Fibroblast of skin of back (primary cell): ENCODE measurements at regions not wholly inside any gene's neighbourhood (a gene's known extent, or its start where the extent isn't known, plus 50 kb on each side); places are given as distances from the start of the nearest gene placed in this dataset.
"Not testable (repeated sequence)": the region's sequence is repeated elsewhere in the genome, so short reads cannot be mapped to it uniquely, and the experiment has no call there.

Experiments
- DNase-seq: peaks from one replicate; pipeline ENCODE4 v3.0.0-alpha.2; 2013

DNA sequence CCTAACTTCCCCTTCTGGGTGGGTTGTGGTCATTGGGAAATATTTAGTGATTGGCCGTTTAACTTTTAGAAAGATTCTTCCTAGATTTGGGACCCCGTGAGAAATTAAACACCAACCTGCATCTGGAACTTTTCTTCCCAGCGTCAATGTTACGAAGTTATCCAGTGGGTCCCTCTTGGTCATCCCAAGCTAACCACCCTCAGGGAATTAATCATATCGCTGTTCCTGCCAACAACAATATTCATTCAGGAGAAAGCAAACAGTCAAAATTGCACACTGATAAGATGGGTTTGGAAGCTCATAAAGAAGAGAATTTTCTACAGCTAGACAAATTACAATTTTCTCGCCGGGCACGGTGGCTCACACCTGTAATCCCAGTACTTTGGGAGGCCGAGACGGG, 121.2 kb upstream of the STX18 start:
- DNase-seq: peak; percentile 83

- DNase-seq: no peak
Measured at GRCh38 chr4:4662230-4662629, 120.4 kb upstream of the STX18 start.

DNA sequence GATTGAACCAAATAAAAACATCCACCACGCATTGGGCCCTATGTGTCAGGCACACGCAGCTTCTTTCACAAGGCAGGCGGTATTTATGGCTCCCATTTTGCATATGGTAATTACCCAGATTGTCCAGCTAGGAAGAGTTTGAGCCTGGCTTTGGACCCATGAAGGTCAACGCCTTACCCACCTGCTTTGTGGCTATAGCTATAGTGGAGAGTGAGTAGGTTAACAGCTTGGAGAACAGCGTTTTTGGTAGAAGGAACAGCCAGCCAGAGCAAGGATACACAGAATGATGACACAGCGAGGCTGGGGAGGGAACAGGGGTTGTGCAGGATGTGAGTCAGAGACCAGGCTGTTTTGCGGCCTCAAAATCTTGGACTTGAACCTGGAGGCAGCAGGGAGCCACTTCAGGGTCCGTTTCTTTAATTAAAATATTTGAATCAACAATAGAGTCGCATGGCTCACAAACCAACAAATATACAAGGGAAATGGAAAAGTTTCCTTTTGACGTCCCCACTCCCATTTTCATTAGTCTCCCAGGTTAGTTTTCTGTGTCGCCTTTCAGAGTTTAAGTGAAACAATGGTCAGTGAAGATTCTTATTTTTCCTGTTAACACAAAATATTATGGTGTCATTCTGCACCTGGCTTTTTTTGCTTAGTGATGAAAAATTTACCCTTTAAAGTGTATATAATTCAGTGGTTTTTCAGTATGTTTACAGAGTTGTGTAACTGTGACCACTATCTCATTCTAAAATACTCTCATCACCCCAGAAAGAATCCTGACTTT, 118.2 kb upstream of the STX18 start:
- DNase-seq: peak; percentile 94

- no peak for DNase-seq
Measured at GRCh38 chr4:4658052-4658451, 116.2 kb upstream of the STX18 start.

- no peak for DNase-seq
Measured at GRCh38 chr4:4656977-4657376, 115.1 kb upstream of the STX18 start.

GRCh38 chr4:4655901-4656300, 114.1 kb upstream of the STX18 start:
- DNase-seq: no peak

DNA sequence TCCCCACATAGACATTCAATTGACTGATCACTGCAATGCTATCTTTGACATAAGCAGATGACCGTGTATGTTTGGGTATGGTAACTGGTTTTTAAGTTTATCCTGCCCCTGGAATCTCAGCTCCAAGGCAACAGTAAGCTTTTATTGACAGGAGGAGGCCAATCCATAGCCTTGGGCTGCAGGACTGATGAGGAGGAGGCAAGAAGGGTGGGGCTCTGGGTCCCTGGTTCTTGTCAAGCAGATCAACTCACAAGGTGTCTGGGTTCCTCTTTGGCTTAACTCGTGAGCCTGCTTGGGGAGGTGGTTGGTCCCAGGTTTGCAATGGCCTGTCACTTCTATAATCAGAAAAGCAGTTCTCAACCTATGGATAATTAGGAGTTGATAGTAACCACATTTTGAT, 113.2 kb upstream of the STX18 start:
- no peak for DNase-seq

DNA sequence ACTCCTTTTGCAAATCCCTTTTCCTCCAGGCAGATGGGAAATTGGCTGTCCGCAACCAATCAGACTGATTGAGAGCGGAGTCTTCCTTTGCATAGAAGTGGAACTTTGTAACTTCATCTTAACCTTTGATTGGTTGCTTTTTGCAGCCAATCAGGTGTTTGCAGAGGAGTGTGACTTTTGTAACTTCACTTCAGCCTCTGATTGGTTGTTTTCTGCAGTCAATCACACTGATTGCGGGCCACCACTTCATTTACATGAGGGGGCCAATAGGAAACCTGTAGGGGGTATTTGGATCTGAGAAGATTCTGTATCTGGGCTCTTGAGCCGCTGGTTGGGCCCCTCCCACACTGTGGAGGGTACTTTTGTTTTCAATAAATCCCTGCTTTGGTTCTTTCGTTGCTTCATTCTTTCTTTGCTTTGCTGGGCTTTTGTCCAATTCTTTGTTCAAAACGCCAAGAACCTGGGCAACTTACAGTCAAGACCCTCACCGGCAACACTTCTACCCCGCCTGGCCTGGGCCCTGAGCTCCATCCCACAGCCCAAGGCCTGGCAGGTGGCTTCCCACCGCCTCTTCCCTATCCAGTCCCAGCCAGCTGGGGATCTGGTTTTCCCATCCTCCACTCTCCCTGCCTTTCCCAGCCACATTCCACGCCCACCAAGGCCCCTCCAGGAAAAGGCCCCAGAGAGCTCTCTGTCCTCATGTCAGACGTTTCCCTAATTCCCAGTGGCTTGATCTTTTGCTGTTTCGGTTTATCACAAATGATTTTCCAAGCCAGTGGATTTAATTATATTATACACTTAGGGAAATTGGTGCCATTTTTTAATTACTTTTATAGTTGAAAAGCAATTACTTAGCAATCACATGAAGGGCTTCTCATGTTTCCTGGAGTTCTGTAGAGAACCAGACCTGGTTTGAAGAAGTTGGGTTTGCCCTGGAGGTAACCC, 110.2 kb upstream of the STX18 start:
- peak; percentile 17 for DNase-seq

DNA sequence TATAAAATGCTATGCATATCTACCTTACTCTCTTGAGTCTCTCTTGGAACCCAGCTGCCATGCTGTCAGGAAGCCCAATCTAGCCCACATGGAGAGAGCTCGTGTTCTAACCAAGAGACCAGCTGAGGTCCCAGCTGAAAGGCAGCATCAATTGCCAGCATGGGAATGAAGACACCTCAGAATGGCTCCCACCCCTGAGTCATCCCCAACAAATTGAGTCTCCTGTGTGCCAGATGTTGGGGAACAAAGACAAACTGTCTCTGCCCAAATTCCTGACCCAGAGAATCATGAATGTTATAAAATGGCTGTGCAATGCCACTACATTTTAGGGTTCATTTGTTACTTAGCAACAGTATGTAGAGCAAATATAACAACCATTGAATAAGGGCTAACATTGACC, 105.2 kb upstream of the STX18 start:
- no peak for DNase-seq

DNA sequence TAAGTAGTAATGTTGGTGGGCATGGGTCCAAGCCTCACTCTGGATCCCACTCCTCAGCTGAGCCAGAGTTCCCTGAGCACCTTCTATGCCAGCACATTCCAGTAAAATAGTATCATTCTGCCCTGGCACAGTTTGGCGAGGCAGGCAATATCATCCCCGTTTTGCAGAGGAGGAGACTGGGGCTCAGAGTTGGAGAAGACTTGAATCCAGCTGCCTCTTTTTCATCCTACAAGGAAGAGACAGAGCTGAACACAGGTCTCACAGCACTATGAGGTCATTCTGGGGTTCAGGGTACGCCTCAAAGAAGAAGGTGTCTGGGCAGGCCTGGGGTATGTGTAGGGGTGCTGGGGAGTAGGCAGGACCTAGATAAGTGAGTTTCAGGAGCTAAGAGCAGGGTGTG, 103.9 kb upstream of the STX18 start:
- DNase-seq: no peak

- DNase-seq: not testable (repeated sequence)
Measured at GRCh38 chr4:4644277-4644676, 102.4 kb upstream of the STX18 start.

- DNase-seq: not testable (repeated sequence)
Measured at GRCh38 chr4:4643743-4644142, 101.9 kb upstream of the STX18 start.

DNA sequence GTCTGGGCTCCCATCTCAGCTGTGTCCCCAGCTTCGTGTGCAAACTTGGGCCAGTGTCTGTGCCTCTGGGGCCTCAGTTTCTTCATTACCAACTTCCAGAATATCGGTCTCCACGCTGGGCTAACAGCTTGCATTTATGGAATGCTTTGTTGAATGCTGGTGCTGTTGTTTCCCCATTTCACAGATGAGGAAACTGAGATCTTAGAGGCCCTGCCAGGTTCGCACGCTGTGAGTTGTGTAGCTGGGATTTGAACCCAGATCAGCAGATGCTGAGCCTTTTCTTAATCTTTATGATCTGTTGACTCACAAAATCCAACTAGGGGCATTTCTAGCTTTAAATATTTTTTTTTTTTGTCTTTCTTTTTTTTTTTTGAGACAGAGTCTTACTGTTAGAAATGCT, 101.5 kb upstream of the STX18 start:
- no peak for DNase-seq

DNA sequence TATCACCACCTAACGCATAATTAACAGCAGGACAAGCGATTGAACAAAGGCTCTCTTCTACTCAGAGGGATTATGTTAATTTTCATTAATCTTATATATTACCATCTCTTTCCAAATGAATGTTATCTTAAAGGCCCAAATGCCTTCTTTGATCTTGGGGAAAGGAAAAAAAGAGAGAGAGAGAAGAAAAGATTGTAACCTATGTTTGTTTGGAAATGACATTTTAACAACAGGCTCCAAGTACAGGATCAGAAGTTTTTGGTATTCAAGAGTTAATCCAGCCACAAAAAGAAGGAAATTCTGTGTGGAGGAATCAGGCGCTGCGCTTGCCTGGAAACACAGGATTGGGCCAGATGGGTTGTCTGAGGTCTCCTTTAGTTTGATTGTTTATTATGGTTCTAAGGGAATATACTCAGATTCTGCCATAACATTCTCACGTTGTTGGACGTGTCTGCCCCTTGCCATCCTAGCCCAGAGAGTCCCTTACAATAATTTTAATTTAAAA, 100.7 kb upstream of the STX18 start:
- DNase-seq: no peak

DNA sequence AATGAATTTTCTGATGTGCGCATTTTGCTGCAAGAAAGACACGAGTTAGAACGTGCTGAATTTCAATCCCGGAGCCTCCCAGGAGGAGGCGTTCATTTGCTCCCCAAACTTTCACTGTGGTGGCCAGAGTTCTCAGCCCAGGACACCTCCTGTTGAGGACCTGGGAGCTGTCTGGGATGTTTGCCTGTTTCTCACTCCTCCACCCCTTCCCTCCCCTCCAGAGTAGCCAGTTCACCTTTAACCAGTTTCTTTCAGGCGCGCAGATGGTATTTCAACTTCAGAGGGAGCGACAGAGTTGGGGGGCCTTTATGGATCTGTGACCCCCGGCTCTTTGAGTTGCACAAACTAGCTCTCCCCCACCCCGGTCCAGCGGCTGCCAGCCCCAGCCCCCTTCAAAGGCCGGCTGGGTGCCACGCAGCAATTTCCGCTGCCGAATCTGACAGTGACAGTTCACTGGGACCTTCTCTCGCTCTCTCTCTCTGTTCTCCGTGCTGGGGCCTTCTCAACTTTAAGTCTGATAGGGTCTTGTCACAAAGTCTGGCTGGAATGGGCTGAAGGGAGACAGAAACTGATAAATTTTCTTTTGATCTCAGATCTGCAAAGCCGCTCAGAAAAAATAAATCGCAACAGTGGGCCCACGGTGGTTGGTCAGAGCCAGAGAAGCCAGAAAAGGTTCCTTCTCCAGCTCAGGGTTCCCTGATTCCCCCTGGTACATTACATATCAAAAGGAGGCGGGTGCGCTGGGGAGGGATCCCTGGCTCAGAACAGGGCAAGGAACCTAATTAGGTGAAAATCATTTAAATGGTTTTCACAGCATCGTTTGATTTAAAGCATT, 100.0 kb upstream of the STX18 start:
- DNase-seq: no peak

DNA sequence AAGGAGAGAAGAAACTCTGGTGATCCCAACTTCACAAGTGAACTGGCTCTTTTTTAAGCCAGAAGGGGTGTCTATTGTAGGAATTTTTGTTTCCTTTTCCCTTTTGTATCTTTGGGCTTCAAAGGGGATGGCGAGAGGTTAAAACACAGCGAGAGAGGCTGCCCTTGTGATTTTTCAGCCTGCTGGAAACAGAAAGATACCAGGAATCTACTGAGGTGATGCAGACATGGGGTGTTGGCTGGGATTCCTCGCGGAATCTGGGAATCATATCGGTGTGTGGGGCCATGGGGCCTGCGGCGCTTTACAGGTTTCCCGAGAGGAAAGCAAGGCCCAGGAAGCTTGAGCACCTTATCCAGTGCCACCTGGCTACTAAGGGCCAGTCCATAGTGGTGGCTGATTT, 99.4 kb upstream of the STX18 start:
- no peak for DNase-seq

DNA sequence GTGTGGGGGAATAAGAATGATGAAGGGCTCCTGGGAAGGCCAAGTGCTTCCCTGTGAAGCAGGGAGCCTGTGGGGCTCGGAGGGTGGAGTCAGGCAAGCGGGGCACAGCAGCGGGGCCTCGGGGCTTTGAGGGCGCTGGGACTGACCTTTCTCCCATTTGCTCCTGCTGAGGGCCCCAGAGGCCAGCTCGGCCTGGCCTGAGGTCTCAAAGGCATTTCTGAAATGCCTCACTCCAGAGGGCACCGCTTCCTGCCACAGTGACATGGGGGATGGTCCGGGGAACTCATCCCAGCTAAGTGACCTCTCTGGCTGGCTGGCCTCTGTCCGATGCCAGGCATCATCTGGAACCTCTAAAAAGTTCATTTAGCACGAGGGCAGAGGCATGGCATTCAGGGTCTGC, 98.8 kb upstream of the STX18 start:
- no peak for DNase-seq

DNA sequence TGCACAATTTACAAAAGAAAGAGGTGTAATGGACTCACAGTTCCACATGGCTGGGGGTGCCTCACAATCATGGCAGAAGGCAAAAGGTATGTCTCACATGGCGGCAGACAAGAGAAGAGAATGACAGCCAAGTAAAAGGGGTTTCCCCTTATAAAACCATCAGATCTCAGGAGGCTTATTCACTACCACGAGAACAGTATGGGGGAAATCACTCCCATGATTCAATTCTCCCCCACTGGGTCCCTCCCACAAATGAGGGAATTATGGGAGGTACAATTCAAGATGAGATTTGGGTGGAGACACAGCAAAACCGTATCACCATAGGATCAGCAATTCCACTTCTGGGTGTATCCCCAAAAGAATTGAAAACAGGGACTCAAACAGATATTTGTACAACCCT, 97.5 kb upstream of the STX18 start:
- DNase-seq: no peak

DNA sequence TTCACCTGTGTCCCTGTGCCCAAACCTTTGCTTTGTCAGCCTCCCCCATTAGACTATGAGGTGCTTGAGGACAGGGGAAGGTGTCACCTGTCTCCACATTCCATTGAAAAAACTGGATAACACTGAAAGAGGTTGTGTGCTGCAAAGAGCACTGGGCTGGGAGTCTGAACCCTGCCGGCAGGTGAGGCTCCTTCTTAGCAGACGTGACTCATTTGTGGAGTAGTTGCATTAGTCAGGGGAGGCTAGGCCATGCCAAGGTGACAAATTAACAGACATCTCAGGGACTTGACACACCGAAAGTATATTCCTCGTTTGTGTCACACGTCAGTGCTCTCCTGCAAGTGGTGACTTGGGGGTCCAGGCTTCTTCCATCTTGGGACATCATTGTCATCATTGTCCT, 95.9 kb upstream of the STX18 start:
- no peak for DNase-seq

- DNase-seq: peak; percentile 27
Measured at GRCh38 chr4:4633431-4633830, 91.6 kb upstream of the STX18 start.

GRCh38 chr4:4631150-4631549, 89.3 kb upstream of the STX18 start:
- no peak for DNase-seq

DNA sequence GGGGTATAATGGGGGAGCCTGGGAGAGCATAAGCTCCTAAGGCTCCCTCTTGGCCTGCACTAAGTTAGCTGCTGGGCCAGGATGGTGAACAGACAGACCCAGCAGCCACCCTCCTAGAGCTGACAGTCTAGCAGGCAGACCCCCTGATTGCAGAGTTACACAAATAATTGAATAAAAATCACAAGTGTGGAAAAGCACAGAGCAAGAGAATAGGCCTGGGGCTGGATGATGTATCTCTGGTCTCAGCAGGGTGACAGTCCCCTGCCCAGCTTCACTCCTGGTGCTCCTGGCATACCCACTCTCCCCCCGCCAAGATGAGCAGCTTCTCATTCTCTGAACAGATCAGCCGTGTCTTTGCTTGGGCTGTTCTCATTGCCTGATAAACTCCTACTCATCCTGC, 86.1 kb upstream of the STX18 start:
- DNase-seq: no peak

DNA sequence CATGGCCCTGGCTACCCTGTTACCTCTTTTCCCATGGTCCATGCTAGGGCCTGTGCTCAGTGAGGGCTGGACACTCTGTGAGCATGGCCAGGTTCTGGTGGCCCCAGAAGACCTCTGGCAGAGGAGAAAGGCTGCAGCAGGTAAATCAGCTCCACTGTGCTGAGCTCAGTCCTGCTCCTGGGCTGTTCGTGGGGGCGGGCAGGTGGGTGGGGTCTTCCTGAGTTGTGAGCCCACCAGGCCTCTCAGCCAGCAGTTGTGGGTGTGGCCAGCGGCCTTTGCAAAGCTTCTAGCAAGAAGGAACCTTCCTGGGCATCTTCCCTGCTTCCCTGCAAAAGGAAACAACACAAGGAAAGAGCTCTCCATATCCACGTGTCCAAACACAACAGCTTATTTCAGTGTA, 85.3 kb upstream of the STX18 start:
- no peak for DNase-seq
